NOMO-1 treated with dmso at 0.1 percent for 144 hours (cell line): ENCODE measurements at regions not wholly inside any gene's neighbourhood (a gene's known extent, or its start where the extent isn't known, plus 50 kb on each side); places are given as distances from the start of the nearest gene placed in this dataset.
A peak's percentile ranks its signal among the peaks of the same experiment; 100 is the strongest.

Experiments used
- DNase-seq: peaks from one replicate; lab custom pipeline; 2025; ENCODE audit not compliant: unreplicated experiment; lab: John Stamatoyannopoulos, UW

- DNase-seq = no peak
Observed at GRCh38 chr9:108207561-108208165, 648.1 kb downstream of the ACTL7B start.

DNA sequence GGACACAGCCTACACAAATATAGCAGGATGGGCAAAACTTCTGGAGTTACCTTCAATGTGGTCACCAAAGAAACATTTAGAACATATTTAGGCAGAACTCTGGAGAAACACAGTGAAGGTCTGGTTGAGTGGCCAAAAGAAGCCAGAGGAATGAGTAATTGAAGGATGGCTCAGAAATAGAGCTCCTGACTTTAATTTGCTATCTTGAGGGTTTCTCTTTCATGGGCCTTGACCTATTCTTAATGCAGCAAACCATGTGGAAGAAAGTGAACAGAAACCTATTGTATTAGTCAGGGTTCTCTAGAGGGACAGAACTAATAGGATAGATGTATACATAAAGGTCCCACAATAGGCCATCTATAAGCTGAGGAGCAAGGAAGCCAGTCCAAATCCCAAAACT lies 650.5 kb downstream of the ACTL7B start:
- DNase-seq = no peak

- DNase-seq = no peak
Observed at GRCh38 chr9:108197899-108198298, 657.9 kb downstream of the ACTL7B start.

DNA sequence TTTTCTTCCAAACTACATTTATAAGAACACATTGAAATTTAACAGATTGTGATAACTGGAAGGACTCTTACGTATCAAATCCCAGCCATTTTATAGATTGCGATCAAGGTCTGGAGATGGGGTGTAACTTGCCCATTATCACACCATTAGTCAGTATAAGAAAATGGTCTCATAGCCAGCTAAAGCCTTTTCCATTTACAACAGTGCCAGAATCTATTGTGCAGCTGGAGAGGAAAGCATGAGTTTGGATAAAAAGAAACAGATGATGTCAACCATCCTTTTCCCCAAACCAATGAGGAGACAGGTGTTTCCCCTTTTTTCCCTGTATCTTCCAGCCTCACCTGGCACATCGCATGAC lies 658.8 kb downstream of the ACTL7B start:
- DNase-seq = no peak

DNA sequence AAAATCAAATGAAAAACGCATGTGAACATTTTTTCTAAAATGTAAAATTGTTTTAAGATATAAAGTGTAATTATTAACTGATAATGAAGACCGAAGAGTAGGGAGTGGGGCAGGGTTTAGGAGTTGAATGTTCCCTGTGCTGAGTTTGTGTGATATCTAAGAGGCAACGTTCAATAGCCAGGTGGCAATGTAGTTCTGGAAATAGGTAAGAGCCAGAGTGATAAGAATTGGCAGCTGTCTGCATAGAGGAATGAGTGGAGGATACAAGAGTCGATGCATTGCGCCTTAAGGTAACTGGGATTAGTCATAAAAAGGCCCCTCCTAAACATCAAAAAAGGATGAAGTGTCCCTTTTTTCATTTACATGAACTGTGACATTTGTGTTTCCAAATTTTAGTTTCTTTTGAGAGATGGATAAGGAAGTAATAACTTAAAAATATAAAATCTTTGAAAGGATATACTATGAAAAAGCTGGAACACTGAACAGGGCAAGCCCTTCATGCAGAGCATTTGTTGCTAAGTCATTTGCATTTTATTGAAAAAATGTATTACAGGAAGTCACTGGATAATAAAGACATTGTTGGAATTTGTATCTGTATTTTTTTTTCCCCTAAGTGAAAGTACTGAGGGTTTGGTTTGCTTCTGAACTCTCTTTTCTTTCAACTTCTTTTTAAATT lies 659.3 kb downstream of the ACTL7B start:
- no peak for DNase-seq

GRCh38 chr9:108194154-108194553 lies 661.6 kb downstream of the ACTL7B start:
- DNase-seq = no peak

- DNase-seq = no peak
Observed at GRCh38 chr9:108193026-108193710, 662.6 kb downstream of the ACTL7B start.

DNA sequence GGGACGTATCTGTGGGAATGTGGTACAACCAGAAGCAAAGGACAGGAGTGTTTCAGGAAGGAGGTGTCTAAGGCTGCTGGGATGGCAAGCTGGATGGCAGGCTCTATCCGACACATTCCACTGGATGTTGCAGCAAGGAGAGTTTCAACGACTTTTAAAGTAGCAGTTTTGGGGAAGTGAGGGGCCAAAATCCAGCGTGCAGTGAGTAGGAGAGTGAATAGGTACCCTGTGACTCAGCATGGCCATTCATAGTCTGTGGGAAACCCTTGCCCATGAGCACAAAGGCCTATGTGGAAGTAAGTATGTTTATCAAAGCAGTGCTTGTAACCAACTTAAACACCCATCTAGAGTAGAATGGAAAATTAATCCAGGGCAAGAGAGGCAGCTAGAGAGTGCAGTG lies 664.7 kb downstream of the ACTL7B start:
- peak; percentile 66 for DNase-seq

DNA sequence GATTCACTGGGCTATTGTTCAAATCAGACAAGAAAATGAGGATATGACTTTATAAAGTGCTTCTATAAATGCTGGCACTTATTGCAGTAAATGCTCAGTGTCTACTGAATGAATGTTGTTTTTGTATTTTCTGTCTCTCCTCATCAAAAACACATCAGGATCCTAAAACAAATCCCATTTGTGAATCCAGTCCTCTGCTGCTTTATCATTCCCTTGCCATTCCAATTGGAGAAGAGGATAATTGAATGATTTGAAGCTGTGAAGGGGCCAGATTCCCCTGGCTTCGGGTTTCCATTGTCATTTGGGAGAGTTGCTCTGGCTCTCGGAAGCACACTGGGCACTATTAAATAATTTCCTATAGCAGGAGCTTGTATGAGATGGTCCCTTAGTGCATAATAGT lies 666.8 kb downstream of the ACTL7B start:
- no peak for DNase-seq

DNA sequence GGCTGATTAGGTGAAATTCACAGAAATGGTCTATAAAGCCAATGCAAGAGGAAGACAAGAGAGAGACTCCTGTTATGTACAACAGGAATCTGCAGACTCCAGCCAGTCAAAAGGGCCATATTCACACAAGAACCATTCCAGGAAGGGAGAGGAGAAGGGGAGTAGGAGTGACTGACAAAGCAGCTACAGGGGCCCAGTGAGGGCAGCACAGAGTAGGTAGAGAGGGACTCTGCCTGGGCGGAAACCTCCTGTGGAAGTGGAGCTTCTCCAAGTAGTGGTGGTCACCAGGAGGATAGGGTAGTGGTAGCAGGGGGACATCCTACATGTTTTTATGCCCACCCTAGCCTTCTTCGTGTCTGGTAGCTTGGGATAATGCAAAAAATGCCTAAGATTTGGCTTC lies 667.3 kb downstream of the ACTL7B start:
- no peak for DNase-seq

DNA sequence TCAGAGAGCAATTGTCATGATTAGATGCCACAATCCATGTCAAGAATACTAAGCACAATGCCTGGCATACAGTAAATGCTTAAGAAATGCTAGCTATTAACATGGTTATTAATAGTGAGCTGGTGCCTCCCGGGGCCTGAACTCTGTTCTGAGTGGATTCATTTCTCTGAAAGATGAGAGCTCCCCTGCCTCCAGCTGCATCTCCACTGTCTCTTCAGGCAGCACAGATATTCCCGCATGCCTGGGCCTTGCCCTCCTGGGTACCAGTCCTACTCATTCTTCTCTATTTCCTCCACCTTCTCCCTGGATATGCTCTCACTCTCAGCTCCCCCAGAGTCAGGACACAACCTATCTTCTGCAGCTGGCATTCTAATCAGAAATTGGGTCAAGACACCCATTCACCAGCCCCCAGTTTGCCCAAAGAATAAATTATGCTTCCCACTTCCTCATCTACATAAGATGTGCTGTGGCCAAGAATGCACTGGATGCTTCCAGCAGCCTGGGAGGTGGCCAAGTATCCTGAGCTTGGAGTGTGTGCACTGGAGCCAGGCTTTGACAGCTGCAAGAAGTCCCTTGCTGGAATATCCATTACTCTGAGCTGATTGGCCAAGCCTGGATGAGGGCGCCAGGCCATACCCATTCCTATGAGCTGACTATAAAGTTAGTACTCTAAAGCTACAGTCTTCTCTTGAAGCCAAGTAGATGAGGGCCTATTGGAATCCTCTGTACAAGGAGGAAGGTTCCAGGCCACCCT lies 669.0 kb downstream of the ACTL7B start:
- no peak for DNase-seq

GRCh38 chr9:108185613-108186012 lies 670.2 kb downstream of the ACTL7B start:
- DNase-seq = no peak

DNA sequence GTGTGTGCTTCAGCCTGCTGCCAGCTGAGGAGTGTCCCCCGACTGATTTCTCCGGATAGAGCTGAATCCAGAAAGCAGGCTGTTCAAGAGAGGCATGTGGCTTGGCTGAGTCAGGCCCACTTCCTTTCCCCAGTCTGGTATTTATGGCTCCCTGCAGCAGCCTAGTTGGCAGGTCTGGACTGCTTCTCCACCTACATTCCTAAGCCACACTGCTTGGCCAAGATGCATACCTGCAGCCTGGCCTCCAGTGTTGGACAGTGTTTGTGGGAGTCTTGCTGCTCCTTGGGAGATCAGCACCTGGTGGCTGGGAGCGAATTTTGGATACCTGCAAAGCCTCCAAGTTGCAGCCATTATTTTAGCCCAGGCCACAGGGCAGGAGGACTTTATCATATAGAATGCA lies 670.8 kb downstream of the ACTL7B start:
- DNase-seq = peak; percentile 26

DNA sequence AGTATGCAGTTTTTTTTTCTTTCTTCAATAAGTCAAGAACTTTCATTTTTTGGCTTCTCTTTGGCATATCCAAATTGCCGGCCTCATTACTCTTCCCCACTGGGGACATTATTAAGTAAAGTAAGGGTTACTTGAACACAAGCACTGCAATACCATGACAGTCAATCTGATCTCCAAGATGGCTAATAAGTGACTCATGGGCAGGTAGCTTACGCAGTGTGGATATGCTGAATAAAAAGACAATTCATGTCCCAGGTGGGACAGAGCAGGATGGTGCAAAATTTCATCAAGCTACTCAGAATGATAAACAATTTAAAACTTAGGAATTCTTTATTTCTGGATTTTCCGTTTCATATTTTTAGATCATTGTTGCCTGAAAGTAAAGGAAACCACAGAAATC lies 671.8 kb downstream of the ACTL7B start:
- DNase-seq = no peak

DNA sequence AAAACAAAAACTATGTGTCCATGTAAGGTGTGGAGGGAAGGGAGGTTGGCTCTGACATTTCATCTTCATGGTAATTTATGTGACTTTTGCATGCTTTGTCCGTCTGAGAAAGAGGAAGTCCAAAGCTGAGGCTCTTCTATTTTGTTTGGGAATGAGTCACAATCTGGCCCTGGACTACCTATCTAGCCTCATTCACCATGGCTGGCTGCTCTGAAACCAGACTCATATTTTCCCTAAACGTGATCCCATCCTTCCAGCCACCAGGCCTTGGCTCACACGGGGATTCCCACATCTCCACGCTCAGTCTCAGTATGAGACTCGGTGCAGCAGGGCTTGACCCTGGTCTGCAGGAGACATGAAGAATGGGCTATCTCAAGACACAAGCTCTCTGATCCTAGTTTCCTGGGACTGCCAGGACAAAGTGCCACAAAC lies 672.8 kb downstream of the ACTL7B start:
- DNase-seq = peak; percentile 71

DNA sequence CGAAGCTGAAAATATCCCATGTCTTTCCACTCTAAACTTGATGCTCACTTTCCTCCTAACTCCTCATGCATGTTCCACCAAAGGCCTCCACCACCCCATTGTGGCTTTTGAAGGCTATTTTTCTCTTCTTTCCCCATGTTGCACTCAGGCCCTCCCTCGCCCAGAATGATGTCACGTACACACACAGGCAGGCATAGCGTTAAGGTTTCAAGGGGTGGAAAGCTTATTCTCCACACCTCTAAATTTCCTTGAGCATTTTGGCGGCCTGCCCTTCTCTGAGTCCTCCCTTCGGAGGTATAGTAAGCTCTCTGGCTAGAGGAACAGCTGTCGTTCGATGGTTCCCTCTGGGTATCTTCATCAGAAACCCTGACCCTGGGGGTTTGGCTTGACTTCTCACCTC lies 673.5 kb downstream of the ACTL7B start:
- no peak for DNase-seq

DNA sequence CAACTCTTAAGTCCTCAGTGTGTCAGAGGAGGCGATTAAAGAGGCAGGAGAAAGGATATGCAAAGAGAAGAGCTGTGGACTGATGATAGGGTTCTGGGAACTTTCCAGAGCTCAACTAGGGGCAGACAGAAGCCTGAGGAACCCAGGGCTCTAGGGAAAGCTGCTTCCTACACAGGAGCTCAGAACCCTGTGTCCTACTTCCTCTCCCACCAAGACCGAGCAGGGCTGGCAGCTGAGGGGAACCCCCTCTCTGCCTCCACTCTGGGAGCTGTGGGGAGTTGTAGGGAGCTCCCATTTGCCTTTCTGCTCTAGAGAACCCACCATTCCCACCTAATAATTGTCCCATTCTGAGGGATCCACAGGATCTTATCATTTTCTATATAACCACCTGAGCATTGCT lies 674.3 kb downstream of the ACTL7B start:
- no peak for DNase-seq

- no peak for DNase-seq
Observed at GRCh38 chr9:108180541-108180940, 675.2 kb downstream of the ACTL7B start.

- DNase-seq = no peak
Observed at GRCh38 chr9:108178318-108178717, 677.5 kb downstream of the ACTL7B start.

- no peak for DNase-seq
Observed at GRCh38 chr9:108168236-108168850, 678.8 kb upstream of the KLF4 start.

- no peak for DNase-seq
Observed at GRCh38 chr9:108167136-108167900, 677.7 kb upstream of the KLF4 start.
